Inferior parietal cortex (tissue), 1 donor: ENCODE measurements at regions not wholly inside any gene's neighbourhood (a gene's known extent, or its start where the extent isn't known, plus 50 kb on each side); places are given as distances from the start of the nearest gene placed in this dataset.
A peak's percentile ranks its signal among the peaks of the same experiment; 100 is the strongest.

Experiments
- DNase-seq: peaks from one replicate; pipeline ENCODE4 v3.0.0-alpha.2; 2016; ENCODE audit errors: extremely low spot score

GRCh38 chr3:73964818-73965217 lies 340.1 kb upstream of the PDZRN3 start:
- DNase-seq: no peak

- no peak for DNase-seq
These were observed 330.8 kb upstream of the PDZRN3 start for GRCh38 chr3:73955494-73956070.

GRCh38 chr3:73954506-73954905 lies 329.8 kb upstream of the PDZRN3 start:
- no peak for DNase-seq

- DNase-seq: no peak
These were observed 328.0 kb upstream of the PDZRN3 start for GRCh38 chr3:73952781-73953180.

- DNase-seq: peak; percentile 10
These were observed 326.3 kb upstream of the PDZRN3 start for GRCh38 chr3:73950865-73951558.

GRCh38 chr3:73945541-73945940 lies 320.8 kb upstream of the PDZRN3 start:
- DNase-seq: no peak

GRCh38 chr3:73939985-73940384 lies 315.2 kb upstream of the PDZRN3 start:
- no peak for DNase-seq

GRCh38 chr3:73933585-73933984 lies 308.8 kb upstream of the PDZRN3 start:
- DNase-seq: no peak

- no peak for DNase-seq
These were observed 302.4 kb upstream of the PDZRN3 start for GRCh38 chr3:73927203-73927570.

GRCh38 chr3:73926360-73927202 lies 301.8 kb upstream of the PDZRN3 start:
- no peak for DNase-seq

GRCh38 chr3:73925011-73925410 lies 300.3 kb upstream of the PDZRN3 start:
- no peak for DNase-seq

- DNase-seq: no peak
These were observed 299.3 kb upstream of the PDZRN3 start for GRCh38 chr3:73924048-73924447.

GRCh38 chr3:73917643-73918042 lies 292.9 kb upstream of the PDZRN3 start:
- no peak for DNase-seq

GRCh38 chr3:73915886-73916285 lies 291.1 kb upstream of the PDZRN3 start:
- no peak for DNase-seq

- DNase-seq: no peak
These were observed 283.5 kb upstream of the PDZRN3 start for GRCh38 chr3:73908218-73908617.

- DNase-seq: no peak
These were observed 276.9 kb upstream of the PDZRN3 start for GRCh38 chr3:73901686-73902085.

GRCh38 chr3:73894474-73895213 lies 269.9 kb upstream of the PDZRN3 start:
- DNase-seq: no peak

- DNase-seq: no peak
These were observed 268.3 kb upstream of the PDZRN3 start for GRCh38 chr3:73893089-73893488.

- no peak for DNase-seq
These were observed 261.1 kb upstream of the PDZRN3 start for GRCh38 chr3:73885862-73886261.

GRCh38 chr3:73884361-73884760 lies 259.6 kb upstream of the PDZRN3 start:
- no peak for DNase-seq

- no peak for DNase-seq
These were observed 258.8 kb upstream of the PDZRN3 start for GRCh38 chr3:73883497-73883896.
